HFFc6 (cell line): ENCODE measurements at regions not wholly inside any gene's neighbourhood (a gene's known extent, or its start where the extent isn't known, plus 50 kb on each side); places are given as distances from the start of the nearest gene placed in this dataset.

Experiments
- DNase-seq: peaks from one replicate; pipeline ENCODE4 v3.0.0-alpha.2; 2018
- H3K27ac Mint-ChIP-seq: 2 replicates; pipeline ENCODE4 v1.8.0; 2020; ENCODE audit warnings: mild to moderate bottlenecking, mixed read lengths
- H3K27me3 Mint-ChIP-seq: 2 replicates; pipeline ENCODE4 v1.8.0; 2021; ENCODE audit warnings: mild to moderate bottlenecking, moderate library complexity, mixed read lengths; ENCODE audit not compliant: insufficient read depth
- H3K36me3 Mint-ChIP-seq: 2 replicates; pipeline ENCODE4 v1.8.0; 2021; ENCODE audit warnings: low read depth, mixed read lengths
- H3K4me1 Mint-ChIP-seq: 2 replicates; pipeline ENCODE4 v1.8.0; 2020; ENCODE audit warnings: low read depth, mixed read lengths
- H3K4me3 Mint-ChIP-seq: 2 replicates; pipeline ENCODE4 v1.8.0; 2020; ENCODE audit warnings: mild to moderate bottlenecking, moderate library complexity, mixed read lengths
- H3K9me3 Mint-ChIP-seq: 2 replicates; pipeline ENCODE4 v1.8.0; 2020; ENCODE audit warnings: mild to moderate bottlenecking, mixed read lengths
- CTCF ChIP-seq: fragments of 200-600 bp; sonication (generic); IDR thresholded peaks from 2 replicates; pipeline ENCODE4 v1.5.0; 2021; ENCODE audit warnings: antibody characterized with exemption, mild to moderate bottlenecking

GRCh38 chr2:16407358-16407757 is 258.3 kb downstream of the CYRIA start:
- H3K27me3 Mint-ChIP-seq: no peaks in the 10 kb centered on the region
- no peaks in the 10 kb centered on the region for H3K4me1 Mint-ChIP-seq
- peaks cover 4% of the 10 kb centered on the region; the same call in 1 of the 2 replicates for H3K36me3 Mint-ChIP-seq
- no peak overlapping the region for H3K4me3 Mint-ChIP-seq
- TF ChIP-seq CTCF: no peak
- no peak overlapping the region for H3K27ac Mint-ChIP-seq
- no peak for DNase-seq
- peaks cover 53% of the 10 kb centered on the region for H3K9me3 Mint-ChIP-seq

GRCh38 chr2:16406496-16407289 is 258.9 kb downstream of the CYRIA start:
- no peak for TF ChIP-seq CTCF
- Mint-ChIP-seq H3K9me3 (peaks cover 47% of the 10 kb centered on the region), H3K4me1 (no peaks in the 10 kb centered on the region), H3K36me3 (peaks cover 4% of the 10 kb centered on the region; the same call in 1 of the 2 replicates), H3K27ac (no peak overlapping the region), H3K4me3 (no peak overlapping the region), H3K27me3 (no peaks in the 10 kb centered on the region)
- DNase-seq: no peak

GRCh38 chr2:16405551-16405950 is 260.1 kb downstream of the CYRIA start:
- DNase-seq: no peak
- no peak for TF ChIP-seq CTCF
- Mint-ChIP-seq H3K9me3 (peaks cover 38% of the 10 kb centered on the region), H3K36me3 (peaks cover 4% of the 10 kb centered on the region; the same call in 1 of the 2 replicates), H3K27ac (no peak overlapping the region), H3K27me3 (no peaks in the 10 kb centered on the region), H3K4me3 (no peak overlapping the region), H3K4me1 (no peaks in the 10 kb centered on the region)

- no peaks in the 10 kb centered on the region for H3K4me1 Mint-ChIP-seq
- H3K9me3 Mint-ChIP-seq: peaks cover 34% of the 10 kb centered on the region
- no peak overlapping the region for H3K27ac Mint-ChIP-seq
- no peaks in the 10 kb centered on the region for H3K27me3 Mint-ChIP-seq
- peaks cover under 1% of the 10 kb centered on the region; the same call in 1 of the 2 replicates for H3K36me3 Mint-ChIP-seq
- TF ChIP-seq CTCF: no peak
- no peak overlapping the region for H3K4me3 Mint-ChIP-seq
- DNase-seq: no peak
Observed at GRCh38 chr2:16404551-16405300, 260.9 kb downstream of the CYRIA start.

- Mint-ChIP-seq H3K27me3 (no peaks in the 10 kb centered on the region), H3K4me1 (no peaks in the 10 kb centered on the region), H3K36me3 (no peaks in the 10 kb centered on the region), H3K4me3 (no peak overlapping the region), H3K27ac (no peak overlapping the region), H3K9me3 (peaks cover 31% of the 10 kb centered on the region)
- no peak for DNase-seq
- no peak for TF ChIP-seq CTCF
Observed at GRCh38 chr2:16404146-16404545, 261.5 kb downstream of the CYRIA start.
